Osteocyte (in vitro differentiated cells): ENCODE measurements at regions not wholly inside any gene's neighbourhood (a gene's known extent, or its start where the extent isn't known, plus 50 kb on each side); places are given as distances from the start of the nearest gene placed in this dataset.

ENCODE experiments used
- DNase-seq: peaks from one replicate; pipeline ENCODE4 v3.0.0; 2021; ENCODE audit warnings: mixed read lengths; ENCODE audit not compliant: unreplicated experiment; ENCODE audit errors: extremely low spot score
- H3K27ac Mint-ChIP-seq: one replicate; pipeline ENCODE4 v1.8.0; 2021; ENCODE audit warnings: mild to moderate bottlenecking, mixed read lengths; ENCODE audit not compliant: unreplicated experiment
- H3K27me3 Mint-ChIP-seq: one replicate; pipeline ENCODE4 v1.8.0; 2021; ENCODE audit warnings: mixed read lengths; ENCODE audit not compliant: unreplicated experiment
- H3K36me3 Mint-ChIP-seq: one replicate; pipeline ENCODE4 v1.8.0; 2021; ENCODE audit warnings: mixed read lengths; ENCODE audit not compliant: unreplicated experiment
- H3K4me1 Mint-ChIP-seq: one replicate; pipeline ENCODE4 v1.8.0; 2021; ENCODE audit warnings: mixed read lengths; ENCODE audit not compliant: unreplicated experiment
- H3K4me3 Mint-ChIP-seq: one replicate; pipeline ENCODE4 v1.8.0; 2021; ENCODE audit warnings: mild to moderate bottlenecking, moderate library complexity, mixed read lengths; ENCODE audit not compliant: unreplicated experiment
- H3K9me3 Mint-ChIP-seq: one replicate; pipeline ENCODE4 v1.8.0; 2021; ENCODE audit warnings: mixed read lengths; ENCODE audit not compliant: unreplicated experiment
- TF ChIP-seq, protein P1 (sequence below): fragments of 200-600 bp; sonication (generic); IDR thresholded peaks from 2 replicates; pipeline ENCODE4 v1.5.0; 2021; ENCODE audit warnings: antibody characterized with exemption, mild to moderate bottlenecking, moderate library complexity

DNA sequence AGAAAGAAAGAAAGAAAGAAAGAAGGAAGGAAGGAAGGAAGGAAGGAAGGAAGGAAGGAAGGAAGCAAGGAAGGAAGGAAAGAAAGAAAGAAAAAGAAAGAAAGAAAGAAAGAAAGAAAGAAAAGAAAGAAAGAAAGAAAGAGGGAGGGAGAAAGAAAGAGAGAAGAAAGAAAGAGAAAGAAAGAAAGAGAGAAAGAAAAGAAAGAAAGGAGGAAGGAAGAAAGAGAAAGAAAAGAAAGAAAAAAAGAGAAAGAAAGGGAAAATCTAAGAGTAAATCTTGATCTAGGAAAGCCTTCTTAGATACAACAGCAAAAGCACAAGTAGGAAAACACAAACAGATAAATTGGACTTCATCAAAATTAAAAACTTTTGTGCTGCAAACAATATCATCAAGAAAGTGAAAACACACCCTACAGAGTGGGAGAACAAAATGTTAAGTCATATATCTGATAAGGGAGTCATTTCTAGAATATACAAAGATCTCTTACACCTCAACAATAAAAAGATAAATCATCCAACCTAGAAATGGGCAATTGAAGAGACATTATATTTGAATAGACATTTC, 116.8 kb upstream of the FGF3 start:
- no peaks in the 10 kb centered on the region for H3K36me3 Mint-ChIP-seq
- H3K27ac Mint-ChIP-seq = no peak overlapping the region
- no peak overlapping the region for H3K4me3 Mint-ChIP-seq
- H3K9me3 Mint-ChIP-seq = no peaks in the 10 kb centered on the region
- H3K4me1 Mint-ChIP-seq = no peaks in the 10 kb centered on the region
- peaks cover 54% of the 10 kb centered on the region for H3K27me3 Mint-ChIP-seq
- TF ChIP-seq, protein P1, sequence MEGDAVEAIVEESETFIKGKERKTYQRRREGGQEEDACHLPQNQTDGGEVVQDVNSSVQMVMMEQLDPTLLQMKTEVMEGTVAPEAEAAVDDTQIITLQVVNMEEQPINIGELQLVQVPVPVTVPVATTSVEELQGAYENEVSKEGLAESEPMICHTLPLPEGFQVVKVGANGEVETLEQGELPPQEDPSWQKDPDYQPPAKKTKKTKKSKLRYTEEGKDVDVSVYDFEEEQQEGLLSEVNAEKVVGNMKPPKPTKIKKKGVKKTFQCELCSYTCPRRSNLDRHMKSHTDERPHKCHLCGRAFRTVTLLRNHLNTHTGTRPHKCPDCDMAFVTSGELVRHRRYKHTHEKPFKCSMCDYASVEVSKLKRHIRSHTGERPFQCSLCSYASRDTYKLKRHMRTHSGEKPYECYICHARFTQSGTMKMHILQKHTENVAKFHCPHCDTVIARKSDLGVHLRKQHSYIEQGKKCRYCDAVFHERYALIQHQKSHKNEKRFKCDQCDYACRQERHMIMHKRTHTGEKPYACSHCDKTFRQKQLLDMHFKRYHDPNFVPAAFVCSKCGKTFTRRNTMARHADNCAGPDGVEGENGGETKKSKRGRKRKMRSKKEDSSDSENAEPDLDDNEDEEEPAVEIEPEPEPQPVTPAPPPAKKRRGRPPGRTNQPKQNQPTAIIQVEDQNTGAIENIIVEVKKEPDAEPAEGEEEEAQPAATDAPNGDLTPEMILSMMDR = no peak
- DNase-seq = no peak

DNA sequence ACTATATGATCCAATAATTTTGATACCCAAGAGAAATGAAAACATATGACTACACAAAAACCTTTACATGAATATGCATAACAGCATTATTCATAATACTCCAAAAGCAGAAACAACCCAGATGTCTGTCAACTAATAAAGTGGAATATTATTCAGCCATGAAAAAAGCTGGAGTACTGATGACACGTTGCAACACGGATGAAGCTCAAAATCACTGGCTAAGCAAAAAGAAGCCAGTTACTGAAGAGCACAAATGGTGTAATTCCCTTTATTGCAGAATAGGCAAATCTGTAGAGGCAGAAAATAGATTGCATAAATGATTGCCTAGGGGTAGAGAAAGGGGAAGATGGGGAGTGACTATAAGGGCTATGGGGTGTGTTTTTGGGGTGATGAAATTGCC, 117.6 kb upstream of the FGF3 start:
- no peaks in the 10 kb centered on the region for H3K4me1 Mint-ChIP-seq
- no peak for DNase-seq
- H3K27me3 Mint-ChIP-seq = peaks cover 55% of the 10 kb centered on the region
- no peaks in the 10 kb centered on the region for H3K9me3 Mint-ChIP-seq
- H3K27ac Mint-ChIP-seq = no peak overlapping the region
- H3K36me3 Mint-ChIP-seq = no peaks in the 10 kb centered on the region
- TF ChIP-seq, protein P1 = no peak
- no peak overlapping the region for H3K4me3 Mint-ChIP-seq

DNA sequence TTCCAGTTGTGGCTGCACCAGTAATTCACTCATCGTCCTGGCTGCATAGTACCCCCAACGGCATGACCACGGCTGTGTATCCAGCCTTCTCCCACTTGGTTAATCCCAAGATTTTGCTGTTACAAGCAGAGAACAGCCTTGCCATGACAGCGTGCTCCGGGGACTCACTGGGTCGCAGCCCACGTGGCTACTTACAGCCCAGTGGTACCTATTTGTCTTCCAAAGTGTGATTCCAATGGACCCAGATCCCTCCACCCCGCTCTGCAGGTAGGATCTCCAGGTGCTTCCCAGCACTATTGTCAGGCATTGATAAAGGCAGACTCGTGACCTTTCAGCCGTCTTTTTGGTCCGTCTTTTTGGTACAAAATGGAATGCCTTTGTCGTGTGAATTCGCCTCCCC, 119.0 kb upstream of the FGF3 start:
- no peaks in the 10 kb centered on the region for H3K4me1 Mint-ChIP-seq
- DNase-seq = no peak

DNA sequence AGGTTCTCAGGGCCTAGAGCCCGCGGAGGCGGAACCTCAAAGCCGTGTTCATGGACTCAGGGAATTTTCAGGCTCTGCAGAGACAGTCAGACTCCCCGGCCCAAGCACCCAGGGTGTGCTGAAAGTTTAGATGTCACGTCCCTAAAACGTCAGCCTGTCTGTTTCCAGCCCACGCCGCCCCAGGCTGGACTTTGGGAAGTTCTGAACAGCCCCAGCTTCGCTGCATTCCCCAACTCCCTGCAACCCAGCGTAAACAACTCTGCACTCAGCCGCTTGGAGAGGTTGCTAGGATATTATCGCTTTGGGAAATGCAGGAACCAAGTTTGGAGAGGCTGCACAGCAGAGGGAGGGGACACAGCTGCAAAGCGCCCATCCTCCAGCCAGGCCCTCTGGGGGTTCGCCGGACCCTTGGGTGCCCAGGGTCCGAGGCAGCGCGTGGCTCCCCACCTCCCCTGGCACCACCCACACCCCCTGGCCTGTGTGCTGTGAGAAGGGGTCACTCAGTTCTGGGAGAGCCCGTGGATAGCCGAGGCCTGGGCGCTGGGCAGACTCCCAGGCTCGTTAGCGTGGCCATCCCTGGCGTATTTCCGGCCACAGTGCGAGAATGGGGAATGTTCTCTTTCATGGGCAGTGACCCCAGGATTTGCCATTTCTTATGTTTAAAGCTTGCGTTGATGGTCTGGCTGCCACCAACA, 120.5 kb upstream of the FGF3 start:
- Mint-ChIP-seq H3K27me3 (peaks cover 32% of the 10 kb centered on the region), H3K27ac (no peak overlapping the region), H3K4me3 (no peak overlapping the region), H3K9me3 (no peaks in the 10 kb centered on the region), H3K4me1 (no peaks in the 10 kb centered on the region), H3K36me3 (no peaks in the 10 kb centered on the region)
- TF ChIP-seq, protein P1 = no peak
- no peak for DNase-seq

More for the DNA sequence above, 119.0 kb upstream of the FGF3 start:
- H3K27me3 Mint-ChIP-seq = peaks cover 46% of the 10 kb centered on the region
- H3K27ac Mint-ChIP-seq = no peak overlapping the region
- H3K4me3 Mint-ChIP-seq = no peak overlapping the region
- TF ChIP-seq, protein P1 = no peak
- H3K9me3 Mint-ChIP-seq = no peaks in the 10 kb centered on the region
- no peaks in the 10 kb centered on the region for H3K36me3 Mint-ChIP-seq

DNA sequence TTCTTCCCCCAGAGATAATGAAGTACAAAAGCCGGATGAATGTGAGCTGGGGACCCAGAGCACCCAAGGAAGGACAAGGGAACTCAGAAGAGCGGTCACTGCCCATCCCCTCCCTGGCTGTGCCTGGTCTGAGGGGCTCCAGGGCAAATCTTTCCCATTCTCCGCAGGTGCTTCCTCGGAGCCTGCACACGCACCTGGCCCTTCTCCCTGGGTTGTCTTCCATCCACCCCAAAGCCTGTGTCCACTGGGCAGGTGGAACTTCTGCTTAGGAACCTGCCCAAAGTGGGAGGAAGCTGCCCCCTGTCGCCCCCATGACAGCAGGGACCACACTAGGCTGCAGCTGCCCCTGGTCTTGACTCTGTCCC, 121.0 kb upstream of the FGF3 start:
- no peaks in the 10 kb centered on the region for H3K36me3 Mint-ChIP-seq
- no peak overlapping the region for H3K4me3 Mint-ChIP-seq
- TF ChIP-seq, protein P1 = no peak
- no peak for DNase-seq
- no peaks in the 10 kb centered on the region for H3K4me1 Mint-ChIP-seq
- H3K27ac Mint-ChIP-seq = no peak overlapping the region
- H3K9me3 Mint-ChIP-seq = no peaks in the 10 kb centered on the region
- H3K27me3 Mint-ChIP-seq = peaks cover 27% of the 10 kb centered on the region
